Thyroid gland (tissue), 4 donors: ENCODE measurements at regions not wholly inside any gene's neighbourhood (a gene's known extent, or its start where the extent isn't known, plus 50 kb on each side); places are given as distances from the start of the nearest gene placed in this dataset.

Experiments used
- POLR2A ChIP-seq, 2 donors: fragments of 450-650 bp; IDR thresholded peaks; one replicate each; pipeline ENCODE4 v1.6.1; 2017; ENCODE audit warnings: antibody characterized with exemption in 2 of 2, mild to moderate bottlenecking in 2 of 2, moderate library complexity in 1 of 2
- TF ChIP-seq, protein P1 (sequence below), 6 experiments: fragments of 200-600 bp in 3 of 6; fragments of 450-650 bp in 3 of 6; sonication (generic) in 3 of 6; IDR thresholded peaks; one replicate each; pipeline ENCODE4 v1.5.1; 2016 to 2019; ENCODE audit warnings: antibody characterized with exemption in 6 of 6, mild to moderate bottlenecking in 2 of 6, inconsistent platforms in 1 of 6, moderate library complexity in 1 of 6

DNA sequence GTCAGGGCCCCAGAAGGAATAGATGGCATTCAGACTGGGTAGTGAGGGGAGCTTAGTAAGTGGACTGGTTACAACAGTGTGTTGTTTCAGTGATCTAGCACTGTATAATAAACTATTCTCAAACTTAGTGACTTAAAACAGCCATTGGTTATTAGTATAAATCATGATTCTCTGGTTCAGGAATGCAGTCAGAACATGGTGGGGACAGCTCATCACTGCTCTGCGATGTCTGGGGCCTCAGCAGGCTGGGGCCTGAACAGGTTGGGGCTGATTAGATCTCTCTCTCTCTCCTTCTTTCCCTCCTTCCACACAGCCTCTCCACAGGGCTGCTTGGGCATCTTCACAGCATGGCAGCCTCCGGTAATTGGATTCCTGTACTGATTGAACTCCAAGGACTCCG is 160.4 kb downstream of the GATB start:
- TF ChIP-seq, protein P1, sequence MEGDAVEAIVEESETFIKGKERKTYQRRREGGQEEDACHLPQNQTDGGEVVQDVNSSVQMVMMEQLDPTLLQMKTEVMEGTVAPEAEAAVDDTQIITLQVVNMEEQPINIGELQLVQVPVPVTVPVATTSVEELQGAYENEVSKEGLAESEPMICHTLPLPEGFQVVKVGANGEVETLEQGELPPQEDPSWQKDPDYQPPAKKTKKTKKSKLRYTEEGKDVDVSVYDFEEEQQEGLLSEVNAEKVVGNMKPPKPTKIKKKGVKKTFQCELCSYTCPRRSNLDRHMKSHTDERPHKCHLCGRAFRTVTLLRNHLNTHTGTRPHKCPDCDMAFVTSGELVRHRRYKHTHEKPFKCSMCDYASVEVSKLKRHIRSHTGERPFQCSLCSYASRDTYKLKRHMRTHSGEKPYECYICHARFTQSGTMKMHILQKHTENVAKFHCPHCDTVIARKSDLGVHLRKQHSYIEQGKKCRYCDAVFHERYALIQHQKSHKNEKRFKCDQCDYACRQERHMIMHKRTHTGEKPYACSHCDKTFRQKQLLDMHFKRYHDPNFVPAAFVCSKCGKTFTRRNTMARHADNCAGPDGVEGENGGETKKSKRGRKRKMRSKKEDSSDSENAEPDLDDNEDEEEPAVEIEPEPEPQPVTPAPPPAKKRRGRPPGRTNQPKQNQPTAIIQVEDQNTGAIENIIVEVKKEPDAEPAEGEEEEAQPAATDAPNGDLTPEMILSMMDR (IDR thresholded peaks at IDR 0.05), result no peak
- TF ChIP-seq POLR2A (IDR thresholded peaks at IDR 0.05), result no peak
